Peyer's patch (tissue), 4 donors: ENCODE measurements at regions not wholly inside any gene's neighbourhood (a gene's known extent, or its start where the extent isn't known, plus 50 kb on each side); places are given as distances from the start of the nearest gene placed in this dataset.
A peak's percentile ranks its signal among the peaks of the same experiment; 100 is the strongest.

ENCODE experiments used
- DNase-seq, 3 donors: peaks; one replicate each; pipeline ENCODE4 v3.0.0-alpha.2; 2017 to 2019
- H3K27ac ChIP-seq, 4 donors: fragments of 200-600 bp; sonication (generic); one replicate each; pipeline ENCODE4 v1.5.1; 2016 to 2019
- H3K27me3 ChIP-seq, 2 donors: fragments of 200-600 bp; sonication (generic); one replicate each; pipeline ENCODE4 v1.5.1; 2019
- H3K36me3 ChIP-seq, 3 donors: fragments of 200-600 bp; sonication (generic); one replicate each; pipeline ENCODE4 v1.5.1; 2016 to 2019
- H3K4me1 ChIP-seq, 4 donors: fragments of 200-600 bp; sonication (generic); one replicate each; pipeline ENCODE4 v1.5.1; 2016 to 2019
- H3K4me3 ChIP-seq, 4 donors: fragments of 200-600 bp; sonication (generic); 1 replicate in 3 of 4; 2 replicates in 1 of 4; pipeline ENCODE4 v1.5.1; 2016 to 2019; ENCODE audit warnings: mild to moderate bottlenecking in 1 of 4
- H3K9me3 ChIP-seq, 4 donors: fragments of 200-600 bp; sonication (generic); one replicate each; pipeline ENCODE4 v1.5.1; 2016 to 2019; ENCODE audit warnings: mild to moderate bottlenecking in 1 of 4
- CTCF ChIP-seq, 6 experiments: fragments of 450-650 bp in 4 of 6; fragments of 200-600 bp in 2 of 6; sonication (generic) in 1 of 6; IDR thresholded peaks; one replicate each; pipeline ENCODE4 v1.5.1; 2017 to 2019; ENCODE audit warnings: antibody characterized with exemption in 6 of 6, mild to moderate bottlenecking in 3 of 6, moderate library complexity in 1 of 6
- POLR2A ChIP-seq, 2 donors: fragments of 450-650 bp; IDR thresholded peaks; one replicate each; pipeline ENCODE4 v1.5.1; 2017; ENCODE audit warnings: antibody characterized with exemption in 2 of 2, mild to moderate bottlenecking in 2 of 2, moderate library complexity in 2 of 2

- TF ChIP-seq CTCF (IDR thresholded peaks at IDR 0.05): no peak
- TF ChIP-seq POLR2A (IDR thresholded peaks at IDR 0.05): no peak
- Histone ChIP-seq H3K27me3 (no peaks in the 10 kb centered on the region), H3K36me3 (no peaks in the 10 kb centered on the region), H3K4me3 (no peak overlapping the region), H3K9me3 (no peaks in the 10 kb centered on the region), H3K27ac (peak overlapping the region in 1 of 4 donors; percentile 49), H3K4me1 (no peaks in the 10 kb centered on the region)
- DNase-seq: peak in 1 of 3 donors; percentile 57
Observed at GRCh38 chr6:167543602-167544497, 219.0 kb downstream of the TTLL2 start.

GRCh38 chr6:167546611-167547327 lies 221.9 kb downstream of the TTLL2 start:
- no peak for TF ChIP-seq POLR2A (IDR thresholded peaks at IDR 0.05)
- TF ChIP-seq CTCF (IDR thresholded peaks at IDR 0.05): no peak
- no peaks in the 10 kb centered on the region for H3K27me3 ChIP-seq
- no peaks in the 10 kb centered on the region for H3K36me3 ChIP-seq
- no peak overlapping the region for H3K4me3 ChIP-seq
- H3K9me3 ChIP-seq: no peaks in the 10 kb centered on the region
- H3K27ac ChIP-seq: no peak overlapping the region
- no peak for DNase-seq
- H3K4me1 ChIP-seq: peaks cover 0 to 11% (median 0%) of the 10 kb centered on the region in 4 donors

- H3K36me3 ChIP-seq: no peaks in the 10 kb centered on the region
- no peak overlapping the region for H3K27ac ChIP-seq
- H3K27me3 ChIP-seq: no peaks in the 10 kb centered on the region
- DNase-seq: no peak
- H3K9me3 ChIP-seq: no peaks in the 10 kb centered on the region
- no peak for TF ChIP-seq CTCF (IDR thresholded peaks at IDR 0.05)
- TF ChIP-seq POLR2A (IDR thresholded peaks at IDR 0.05): no peak
- peaks cover 0 to 11% (median 0%) of the 10 kb centered on the region in 4 donors for H3K4me1 ChIP-seq
- H3K4me3 ChIP-seq: no peak overlapping the region
Observed at GRCh38 chr6:167547328-167547692, 222.4 kb downstream of the TTLL2 start.

GRCh38 chr6:167547751-167548150 lies 222.9 kb downstream of the TTLL2 start:
- H3K4me3 ChIP-seq: no peak overlapping the region
- no peaks in the 10 kb centered on the region for H3K9me3 ChIP-seq
- H3K27me3 ChIP-seq: no peaks in the 10 kb centered on the region
- TF ChIP-seq CTCF (IDR thresholded peaks at IDR 0.05): no peak
- TF ChIP-seq POLR2A (IDR thresholded peaks at IDR 0.05): no peak
- no peak overlapping the region for H3K27ac ChIP-seq
- H3K36me3 ChIP-seq: no peaks in the 10 kb centered on the region
- no peak for DNase-seq
- H3K4me1 ChIP-seq: peaks cover 0 to 11% (median 0%) of the 10 kb centered on the region in 4 donors

GRCh38 chr6:167548451-167548850 lies 223.6 kb downstream of the TTLL2 start:
- H3K36me3 ChIP-seq: no peaks in the 10 kb centered on the region
- H3K4me1 ChIP-seq: peaks cover 0 to 11% (median 0%) of the 10 kb centered on the region in 4 donors
- TF ChIP-seq CTCF (IDR thresholded peaks at IDR 0.05) (no peak), POLR2A (IDR thresholded peaks at IDR 0.05) (no peak)
- H3K27me3 ChIP-seq: no peaks in the 10 kb centered on the region
- no peaks in the 10 kb centered on the region for H3K9me3 ChIP-seq
- no peak for DNase-seq
- H3K4me3 ChIP-seq: no peak overlapping the region
- H3K27ac ChIP-seq: no peak overlapping the region
